ENCODE measurements at regions not wholly inside any gene's neighbourhood (a gene's known extent, or its start where the extent isn't known, plus 50 kb on each side); places are given as distances from the start of the nearest gene placed in this dataset.

GRCh38 chr2:133952896-133953295 is 301.0 kb upstream of the MGAT5 start:
- Histone ChIP-seq H3K27ac (no peak overlapping the region), H3K4me3 (no peak overlapping the region)

GRCh38 chr2:133953524-133953923 is 300.3 kb upstream of the MGAT5 start:
- Histone ChIP-seq H3K4me3 (no peak overlapping the region), H3K27ac (no peak overlapping the region)

- no peak overlapping the region for H3K27ac ChIP-seq
- no peak overlapping the region for H3K4me3 ChIP-seq
These were observed 299.2 kb upstream of the MGAT5 start for GRCh38 chr2:133954636-133955035.

DNA sequence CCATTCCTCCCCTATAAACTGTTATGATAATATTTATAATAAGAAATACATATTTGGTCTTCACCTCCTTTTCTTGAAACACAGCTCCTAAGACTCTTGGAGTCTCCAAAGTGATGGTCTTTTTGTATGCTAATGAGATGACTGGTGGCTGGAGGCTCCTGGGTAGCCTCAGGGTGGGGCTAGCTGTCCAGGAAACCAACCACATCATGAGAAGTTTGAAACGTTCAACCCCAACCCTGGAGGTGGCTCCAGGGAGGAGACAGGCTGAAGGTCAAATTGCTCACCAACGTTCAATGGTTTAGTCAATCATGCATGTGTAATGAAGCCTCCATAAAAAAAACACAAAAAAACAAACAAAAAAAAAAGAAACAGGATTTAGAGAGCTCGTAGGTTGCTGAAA is 298.7 kb upstream of the MGAT5 start:
- Histone ChIP-seq H3K27ac (no peak overlapping the region), H3K4me3 (no peak overlapping the region)

- H3K4me3 ChIP-seq = no peak overlapping the region
- no peak overlapping the region for H3K27ac ChIP-seq
These were observed 297.4 kb upstream of the MGAT5 start for GRCh38 chr2:133956434-133956935.

DNA sequence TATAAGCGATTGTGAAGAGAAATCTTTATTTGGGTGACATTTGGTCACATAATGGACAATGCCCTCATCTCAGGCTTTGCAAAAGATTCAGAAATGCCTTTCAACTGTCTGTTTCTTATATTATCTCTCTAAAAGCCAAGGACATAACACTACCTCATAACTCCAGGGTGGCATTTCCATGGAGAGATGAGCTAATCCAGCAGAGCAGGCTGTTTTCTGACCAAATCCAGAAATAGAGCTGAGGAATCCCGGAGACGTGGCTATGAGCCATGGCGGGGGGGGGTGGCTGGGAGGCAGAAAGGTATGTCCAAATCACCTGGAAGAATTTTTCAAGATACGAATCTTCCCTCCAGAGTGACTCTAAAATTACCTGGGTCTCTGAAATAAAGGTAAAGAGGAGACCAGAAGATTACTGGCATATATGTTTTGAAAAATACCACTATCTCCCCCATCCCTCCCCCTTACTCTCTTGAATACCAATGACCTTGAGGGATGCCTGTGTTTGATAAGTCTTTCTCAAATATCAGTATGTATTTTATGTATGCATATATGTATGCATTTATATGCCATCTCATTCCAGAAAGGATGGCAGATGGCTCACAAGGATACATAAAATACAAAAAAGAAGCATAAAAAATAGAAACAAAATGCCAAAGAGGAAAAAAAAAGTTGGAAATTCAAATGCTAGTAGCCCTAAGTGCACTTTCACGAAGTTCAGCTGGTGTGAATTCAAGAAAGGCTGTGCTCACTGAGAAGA is 296.0 kb upstream of the MGAT5 start:
- Histone ChIP-seq H3K27ac (no peak overlapping the region), H3K4me3 (no peak overlapping the region)

- H3K27ac ChIP-seq = no peak overlapping the region
- no peak overlapping the region for H3K4me3 ChIP-seq
These were observed 294.8 kb upstream of the MGAT5 start for GRCh38 chr2:133959066-133959465.

DNA sequence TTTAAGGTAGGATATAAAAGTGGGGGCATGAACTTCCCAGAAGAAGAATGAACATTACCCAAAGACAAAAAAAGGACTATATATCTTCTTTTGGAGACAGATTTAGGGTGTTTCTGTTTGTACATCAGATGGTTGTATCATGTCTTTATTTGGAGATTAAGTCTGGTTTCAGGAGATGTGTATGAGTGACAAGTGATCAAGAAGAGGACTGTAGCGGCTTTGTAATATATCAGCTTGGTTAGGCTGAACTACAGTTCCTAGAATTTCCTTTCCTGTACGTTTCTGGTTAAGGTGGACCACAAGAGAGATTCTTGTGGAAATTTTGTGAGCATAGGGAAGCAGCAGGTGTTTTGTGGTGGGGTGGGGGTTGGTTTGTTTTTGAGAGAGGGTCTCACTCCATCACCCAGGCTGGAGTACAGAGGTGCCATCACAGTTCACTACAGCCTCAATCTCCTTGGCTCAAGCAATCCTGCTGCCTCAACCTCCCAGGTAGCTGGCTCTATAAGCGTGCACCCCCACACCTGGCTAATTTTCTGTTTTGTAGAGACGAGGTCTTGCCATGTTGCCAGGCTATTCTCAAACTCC is 287.1 kb upstream of the MGAT5 start:
- Histone ChIP-seq H3K27ac (no peak overlapping the region), H3K4me3 (no peak overlapping the region)

DNA sequence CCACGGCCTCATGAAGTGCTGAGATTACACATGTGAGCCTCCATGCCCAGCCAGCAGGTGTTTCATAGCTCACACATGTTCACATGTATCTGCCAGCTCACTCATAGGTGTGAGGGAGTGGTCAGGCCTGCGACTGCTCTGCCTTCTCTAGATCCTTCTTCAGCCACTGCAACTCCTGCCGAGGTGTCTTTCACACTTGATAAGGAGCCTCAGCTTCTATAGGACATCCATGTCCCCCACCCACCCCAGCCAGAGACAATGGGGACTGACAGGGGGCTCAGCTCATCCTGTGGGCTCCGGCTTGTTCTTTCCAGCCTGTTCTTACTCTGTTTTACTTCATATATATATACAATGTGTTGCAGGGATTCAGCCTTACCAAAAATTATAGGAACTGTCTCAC is 286.5 kb upstream of the MGAT5 start:
- no peak overlapping the region for H3K4me3 ChIP-seq
- H3K27ac ChIP-seq = no peak overlapping the region

DNA sequence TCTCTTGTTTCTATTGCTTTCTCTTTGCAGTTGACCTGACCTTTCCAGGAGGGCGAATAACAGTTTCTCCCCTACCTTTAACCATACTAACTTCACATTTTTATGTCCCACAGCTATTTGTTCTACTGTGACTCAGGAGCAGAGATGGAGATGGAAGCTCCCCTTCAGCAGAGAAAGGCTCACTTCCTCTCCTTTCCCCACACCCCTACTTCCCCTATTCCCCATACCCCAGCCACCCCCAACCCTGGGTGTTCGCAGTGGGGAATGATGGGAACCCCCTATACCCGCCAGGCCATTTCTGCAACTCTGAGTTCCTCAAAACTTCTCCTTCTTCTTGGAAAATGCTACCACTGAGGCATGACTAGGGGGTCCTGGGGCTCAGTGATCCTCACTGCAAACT is 285.4 kb upstream of the MGAT5 start:
- Histone ChIP-seq H3K4me3 (no peak overlapping the region), H3K27ac (no peak overlapping the region)

GRCh38 chr2:133970641-133971040 is 283.2 kb upstream of the MGAT5 start:
- Histone ChIP-seq H3K27ac (no peak overlapping the region), H3K4me3 (no peak overlapping the region)

DNA sequence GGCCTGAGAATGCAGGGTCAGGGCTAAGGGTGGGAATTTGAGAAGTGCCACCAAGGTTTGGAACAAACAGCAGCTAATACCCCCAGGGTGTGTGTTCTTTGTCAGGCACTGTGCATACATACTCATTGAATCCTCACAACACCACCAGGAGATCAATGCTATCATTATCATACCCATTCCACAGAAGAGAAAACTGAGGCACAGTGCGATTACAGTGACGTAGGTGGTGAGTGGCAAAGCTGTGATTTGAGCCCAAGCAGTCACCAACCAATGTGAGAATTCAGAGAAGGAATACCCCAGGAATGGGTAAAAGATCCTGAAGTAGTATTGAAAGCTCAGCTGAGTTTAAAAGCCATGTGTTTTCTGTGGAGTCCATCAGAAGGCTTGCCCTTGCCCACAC is 281.6 kb upstream of the MGAT5 start:
- Histone ChIP-seq H3K4me3 (no peak overlapping the region), H3K27ac (no peak overlapping the region)

DNA sequence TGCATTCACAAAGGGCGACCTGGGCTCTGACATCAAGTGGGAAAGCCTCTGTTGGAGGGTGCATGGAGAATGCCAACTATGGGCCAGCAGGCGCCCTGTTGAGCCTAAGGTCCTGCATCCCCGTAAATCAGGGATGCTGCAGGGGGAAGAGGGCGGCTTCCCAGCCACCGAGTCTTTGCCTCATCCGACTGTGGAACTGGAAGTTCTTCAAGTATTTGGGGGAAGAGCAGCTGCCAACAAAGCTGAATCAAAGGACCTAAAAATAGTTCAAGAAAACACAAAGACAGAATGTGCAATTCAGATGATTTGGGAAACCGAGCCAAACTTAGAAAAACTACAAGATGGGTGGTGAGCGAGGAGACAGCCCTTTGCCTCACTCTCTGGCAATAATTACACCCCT is 281.1 kb upstream of the MGAT5 start:
- H3K27ac ChIP-seq = no peak overlapping the region

GRCh38 chr2:133974353-133974752 is 279.5 kb upstream of the MGAT5 start:
- Histone ChIP-seq H3K27ac (no peak overlapping the region), H3K4me3 (no peak overlapping the region)

More for the DNA sequence above, 281.1 kb upstream of the MGAT5 start:
- no peak overlapping the region for H3K4me3 ChIP-seq

DNA sequence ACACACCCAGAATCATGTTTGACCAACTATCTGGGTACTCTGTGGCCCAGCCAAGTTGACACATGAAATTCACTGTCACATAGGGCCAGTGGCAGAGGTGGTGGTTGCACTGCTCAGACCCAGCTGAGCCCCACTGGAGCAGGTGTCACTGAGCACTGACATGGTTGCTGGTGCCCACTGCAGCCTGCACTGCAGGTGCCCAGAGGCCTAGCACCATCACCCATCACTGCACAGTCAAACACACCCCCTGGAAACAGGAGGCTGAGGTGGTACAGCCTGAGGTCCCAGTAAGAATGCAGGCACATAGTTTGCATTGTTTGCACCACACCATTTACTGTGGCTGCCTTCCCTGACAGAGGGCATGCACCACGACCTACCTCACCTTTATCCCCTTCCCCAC is 278.7 kb upstream of the MGAT5 start:
- no peak overlapping the region for H3K4me3 ChIP-seq
- H3K27ac ChIP-seq = no peak overlapping the region

DNA sequence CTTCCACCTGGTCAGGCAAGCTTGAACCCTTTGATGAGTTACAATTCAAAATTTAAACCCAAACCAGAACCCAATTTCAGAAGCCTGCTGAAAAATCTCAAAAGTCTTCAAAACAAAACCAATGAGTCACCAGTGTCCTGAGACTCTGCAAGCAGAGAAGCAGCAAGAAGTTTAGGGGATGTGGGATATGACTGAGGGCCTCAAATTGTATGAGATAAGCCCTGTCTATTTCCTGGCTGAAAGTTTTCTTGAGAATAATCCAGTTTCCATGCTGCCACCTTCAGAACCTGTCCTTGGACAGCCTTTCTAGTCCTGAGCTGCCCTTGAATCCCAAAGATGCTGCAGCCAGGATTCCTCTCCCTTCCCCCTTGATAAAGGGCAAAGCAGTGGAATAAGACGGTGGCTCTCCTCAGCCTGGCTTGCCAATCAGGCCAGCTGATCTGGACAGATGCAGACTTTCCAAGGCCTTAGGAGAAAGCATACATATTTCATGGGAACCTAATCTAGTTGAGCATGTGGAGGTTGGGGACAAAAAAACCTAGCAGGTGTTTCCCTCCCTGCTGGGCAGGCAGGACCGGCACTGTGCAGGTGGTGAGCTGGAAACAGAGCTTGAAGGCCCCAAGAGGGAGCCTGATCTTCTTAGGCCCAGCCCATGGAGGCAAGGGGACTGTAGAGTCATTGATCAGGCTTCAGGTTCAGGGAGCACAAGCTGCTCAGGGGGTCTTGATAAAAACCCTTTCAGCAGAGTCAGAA is 278.0 kb upstream of the MGAT5 start:
- no peak overlapping the region for H3K27ac ChIP-seq
- no peak overlapping the region for H3K4me3 ChIP-seq

DNA sequence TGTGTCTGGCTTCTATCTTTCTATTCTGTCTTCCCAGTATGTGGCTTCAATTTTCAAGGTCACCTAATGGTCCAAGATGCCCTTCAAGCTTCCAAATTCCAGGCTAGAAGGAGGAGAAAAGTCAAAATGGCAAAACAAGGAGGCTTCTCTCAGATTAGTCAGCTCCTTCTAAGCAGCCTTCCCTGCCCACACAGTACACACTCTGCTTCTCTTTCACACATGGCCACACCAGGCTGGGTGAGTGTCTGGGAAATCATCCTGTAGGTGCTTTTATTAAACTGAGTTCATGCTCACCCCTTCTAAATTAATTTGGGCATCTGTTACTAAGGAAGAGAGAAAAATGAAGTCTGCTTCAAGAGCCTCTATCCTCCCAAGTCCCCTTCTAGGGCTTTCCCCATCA is 277.2 kb upstream of the MGAT5 start:
- no peak overlapping the region for H3K4me3 ChIP-seq
- H3K27ac ChIP-seq = no peak overlapping the region

DNA sequence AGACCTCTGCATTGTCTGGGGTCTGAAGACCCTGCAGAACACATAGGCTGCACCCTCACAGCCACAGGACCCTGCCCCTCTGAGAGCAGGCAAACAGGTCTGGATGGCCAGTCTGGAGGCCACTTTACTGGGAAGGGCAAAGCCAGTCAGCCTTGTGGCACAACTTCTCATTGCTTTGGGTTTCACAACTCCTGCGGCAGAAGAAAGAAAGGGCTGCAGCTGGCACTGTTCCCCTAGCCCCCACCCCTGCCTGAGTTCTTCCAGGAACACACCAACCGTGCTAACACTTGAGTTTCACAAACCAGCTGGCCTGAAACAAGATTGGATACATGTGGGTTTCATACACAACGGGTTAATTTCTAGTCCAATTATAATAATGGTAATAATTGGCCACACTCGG is 276.5 kb upstream of the MGAT5 start:
- no peak overlapping the region for H3K4me3 ChIP-seq

GRCh38 chr2:133982256-133982655 is 271.6 kb upstream of the MGAT5 start:
- Histone ChIP-seq H3K27ac (no peak overlapping the region), H3K4me3 (no peak overlapping the region)

More for the DNA sequence above, 276.5 kb upstream of the MGAT5 start:
- H3K27ac ChIP-seq = no peak overlapping the region

DNA sequence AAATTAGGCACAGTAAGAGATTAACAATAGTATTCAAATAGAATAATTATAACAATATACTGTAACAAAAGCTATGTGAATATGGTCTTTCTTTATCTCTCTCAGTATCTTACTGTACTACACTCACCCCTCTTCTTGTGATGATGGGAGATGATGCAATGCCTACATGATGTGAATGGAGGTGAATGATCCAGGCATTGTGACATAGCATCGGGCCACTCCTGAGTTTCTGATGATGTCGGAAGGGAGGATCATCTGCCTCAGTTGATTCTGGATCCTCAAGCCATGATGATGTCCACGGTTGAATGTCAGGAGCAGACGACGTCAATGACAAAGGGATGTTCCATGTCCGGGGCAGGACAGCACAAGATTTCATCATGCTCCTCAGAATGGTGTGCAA is 268.3 kb upstream of the MGAT5 start:
- Histone ChIP-seq H3K27ac (no peak overlapping the region), H3K4me3 (no peak overlapping the region)

All from skin epidermis (tissue), 12 donors.